ENCODE measurements at regions not wholly inside any gene's neighbourhood (a gene's known extent, or its start where the extent isn't known, plus 50 kb on each side); places are given as distances from the start of the nearest gene placed in this dataset.

GRCh38 chr22:27420195-27420816 lies 381.2 kb downstream of the MN1 start:
- ATAC-seq (ENCODE audit: poor library complexity): peak; percentile 37
- intact Hi-C loops (cut with DNase I): no loop called here
- DNase-seq: no peak

GRCh38 chr22:27420817-27421361 lies 380.7 kb downstream of the MN1 start:
- DNase-seq (peak; percentile 88), ATAC-seq (ENCODE audit: poor library complexity) (peak; percentile 92)
- intact Hi-C loops (cut with DNase I): no loop called here

GRCh38 chr22:27422442-27422841 lies 379.1 kb downstream of the MN1 start:
- no peak for ATAC-seq (ENCODE audit: poor library complexity)
- intact Hi-C loops (cut with DNase I): no loop called here
- DNase-seq: no peak

- DNase-seq (no peak), ATAC-seq (ENCODE audit: poor library complexity) (no peak)
- intact Hi-C loops (cut with DNase I): no loop called here
Observed at GRCh38 chr22:27424319-27424718, 377.2 kb downstream of the MN1 start.

GRCh38 chr22:27429476-27429875 lies 372.1 kb downstream of the MN1 start:
- intact Hi-C loops (cut with DNase I): no loop called here
- DNase-seq: no peak
- ATAC-seq (ENCODE audit: poor library complexity): no peak

GRCh38 chr22:27431081-27431480 lies 370.5 kb downstream of the MN1 start:
- intact Hi-C loops (cut with DNase I): no loop called here
- DNase-seq (no peak), ATAC-seq (ENCODE audit: poor library complexity) (no peak)

- intact Hi-C loops (cut with DNase I): no loop called here
Observed at GRCh38 chr22:27431896-27432295, 369.7 kb downstream of the MN1 start.

GRCh38 chr22:27433099-27433498 lies 368.5 kb downstream of the MN1 start:
- intact Hi-C loops (cut with DNase I): no loop called here
- ATAC-seq (ENCODE audit: poor library complexity): no peak

More at GRCh38 chr22:27431896-27432295, 369.7 kb downstream of the MN1 start:
- ATAC-seq (ENCODE audit: poor library complexity) (no peak), DNase-seq (no peak)

GRCh38 chr22:27433585-27434190 lies 367.9 kb downstream of the MN1 start:
- ATAC-seq (ENCODE audit: poor library complexity) (no peak), DNase-seq (no peak)
- intact Hi-C loops (cut with DNase I): no loop called here

More at GRCh38 chr22:27433099-27433498, 368.5 kb downstream of the MN1 start:
- no peak for DNase-seq

- ATAC-seq (ENCODE audit: poor library complexity): peak; percentile 68
- intact Hi-C loops (cut with DNase I): no loop called here
- no peak for DNase-seq
Observed at GRCh38 chr22:27434898-27435297, 366.7 kb downstream of the MN1 start.

GRCh38 chr22:27435844-27436576 lies 365.5 kb downstream of the MN1 start:
- ATAC-seq (ENCODE audit: poor library complexity) (peak; percentile 87), DNase-seq (peak; percentile 75)
- intact Hi-C loops (cut with DNase I): no loop called here

- ATAC-seq (ENCODE audit: poor library complexity) (no peak), DNase-seq (no peak)
- intact Hi-C loops (cut with DNase I): no loop called here
Observed at GRCh38 chr22:27436591-27436990, 365.0 kb downstream of the MN1 start.

- ATAC-seq (ENCODE audit: poor library complexity) (no peak), DNase-seq (no peak)
- intact Hi-C loops (cut with DNase I): no loop called here
Observed at GRCh38 chr22:27437570-27437969, 364.0 kb downstream of the MN1 start.

- no peak for DNase-seq
- intact Hi-C loops (cut with DNase I): no loop called here
Observed at GRCh38 chr22:27438271-27438980, 363.1 kb downstream of the MN1 start.

GRCh38 chr22:27439131-27439530 lies 362.4 kb downstream of the MN1 start:
- ATAC-seq (ENCODE audit: poor library complexity): no peak
- intact Hi-C loops (cut with DNase I): no loop called here

More at GRCh38 chr22:27438271-27438980, 363.1 kb downstream of the MN1 start:
- no peak for ATAC-seq (ENCODE audit: poor library complexity)

GRCh38 chr22:27440304-27440865 lies 361.2 kb downstream of the MN1 start:
- intact Hi-C loops (cut with DNase I): no loop called here
- ATAC-seq (ENCODE audit: poor library complexity) (no peak), DNase-seq (no peak)

More at GRCh38 chr22:27439131-27439530, 362.4 kb downstream of the MN1 start:
- DNase-seq: no peak

GRCh38 chr22:27441706-27442475 lies 359.7 kb downstream of the MN1 start:
- intact Hi-C loops (cut with DNase I): no loop called here
- ATAC-seq (ENCODE audit: poor library complexity) (no peak), DNase-seq (no peak)

GRCh38 chr22:27443306-27443705 lies 358.2 kb downstream of the MN1 start:
- DNase-seq (peak; percentile 70), ATAC-seq (ENCODE audit: poor library complexity) (peak; percentile 75)
- intact Hi-C loops (cut with DNase I): no loop called here

Measured in Right ventricle myocardium superior (tissue), 1 donor.